Brain microvascular endothelial cell (primary cell): ENCODE measurements at regions not wholly inside any gene's neighbourhood (a gene's known extent, or its start where the extent isn't known, plus 50 kb on each side); places are given as distances from the start of the nearest gene placed in this dataset.
A peak's percentile ranks its signal among the peaks of the same experiment; 100 is the strongest.

ENCODE experiments used
- DNase-seq: peaks from one replicate; pipeline ENCODE4 v3.0.0-alpha.2; 2020
- H3K27ac ChIP-seq: fragments of 250-450 bp; sonication (Bioruptor Pico); 2 replicates; pipeline ENCODE4 v1.5.1; 2020; ENCODE audit warnings: mild to moderate bottlenecking, moderate library complexity
- H3K27me3 ChIP-seq: fragments of 250-450 bp; sonication (Bioruptor Pico); replicated peaks from 2 replicates; pipeline ENCODE4 v1.5.1; 2020; ENCODE audit warnings: mild to moderate bottlenecking
- H3K36me3 ChIP-seq: fragments of 250-450 bp; sonication (Bioruptor Pico); replicated peaks from 2 replicates; pipeline ENCODE4 v1.5.1; 2020; ENCODE audit warnings: mild to moderate bottlenecking
- H3K4me3 ChIP-seq: 2 replicates; pipeline ENCODE4 v1.5.1; 2011; ENCODE audit warnings: low read depth, mild to moderate bottlenecking, control low read depth, low read length, moderate library complexity
- in situ Hi-C: cut with HindIII; loops from 2 replicates; pipeline ENCODE4 v1.10.0; 2017; ENCODE audit warnings: low sequenced_read_pairs, low pct_ligation_motif_present
- TF ChIP-seq, protein P1 (sequence below): IDR thresholded peaks from 2 replicates; pipeline ENCODE4 v1.5.1; 2011; ENCODE audit warnings: low read depth, mild to moderate bottlenecking, moderate library complexity, low read length, control low read depth, inconsistent platforms; ENCODE audit errors: missing control alignments

GRCh38 chr3:159151130-159151529 is 349.3 kb downstream of the MFSD1 start:
- in situ Hi-C loops = no loop called here

DNA sequence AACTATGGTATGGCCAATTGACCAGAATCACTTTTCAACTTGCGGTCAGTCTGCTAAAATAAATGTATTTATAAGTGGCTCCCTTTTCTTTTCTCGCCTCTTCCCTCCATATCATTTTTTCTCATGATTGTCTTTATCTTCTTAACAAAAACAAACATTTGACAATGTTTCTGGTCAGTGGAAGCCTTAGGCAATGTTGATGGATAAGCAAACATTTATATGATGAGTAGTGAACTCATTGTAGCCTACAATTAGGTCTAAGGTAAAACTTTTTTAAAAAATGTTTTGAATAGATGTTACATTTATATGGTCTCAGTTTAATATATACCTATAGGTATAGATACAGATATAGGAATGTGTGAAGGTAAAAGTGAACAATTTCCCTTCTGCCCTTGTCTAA is 355.4 kb downstream of the MFSD1 start:
- no peak for DNase-seq
- Histone ChIP-seq H3K4me3 (no peak overlapping the region), H3K27ac (no peak overlapping the region), H3K36me3 (no peaks in the 10 kb centered on the region), H3K27me3 (no peaks in the 10 kb centered on the region)
- in situ Hi-C loops = no loop called here
- TF ChIP-seq, protein P1, sequence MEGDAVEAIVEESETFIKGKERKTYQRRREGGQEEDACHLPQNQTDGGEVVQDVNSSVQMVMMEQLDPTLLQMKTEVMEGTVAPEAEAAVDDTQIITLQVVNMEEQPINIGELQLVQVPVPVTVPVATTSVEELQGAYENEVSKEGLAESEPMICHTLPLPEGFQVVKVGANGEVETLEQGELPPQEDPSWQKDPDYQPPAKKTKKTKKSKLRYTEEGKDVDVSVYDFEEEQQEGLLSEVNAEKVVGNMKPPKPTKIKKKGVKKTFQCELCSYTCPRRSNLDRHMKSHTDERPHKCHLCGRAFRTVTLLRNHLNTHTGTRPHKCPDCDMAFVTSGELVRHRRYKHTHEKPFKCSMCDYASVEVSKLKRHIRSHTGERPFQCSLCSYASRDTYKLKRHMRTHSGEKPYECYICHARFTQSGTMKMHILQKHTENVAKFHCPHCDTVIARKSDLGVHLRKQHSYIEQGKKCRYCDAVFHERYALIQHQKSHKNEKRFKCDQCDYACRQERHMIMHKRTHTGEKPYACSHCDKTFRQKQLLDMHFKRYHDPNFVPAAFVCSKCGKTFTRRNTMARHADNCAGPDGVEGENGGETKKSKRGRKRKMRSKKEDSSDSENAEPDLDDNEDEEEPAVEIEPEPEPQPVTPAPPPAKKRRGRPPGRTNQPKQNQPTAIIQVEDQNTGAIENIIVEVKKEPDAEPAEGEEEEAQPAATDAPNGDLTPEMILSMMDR = no peak

More at GRCh38 chr3:159151130-159151529, 349.3 kb downstream of the MFSD1 start:
- H3K27ac ChIP-seq = no peak overlapping the region
- DNase-seq = no peak
- H3K27me3 ChIP-seq = no peaks in the 10 kb centered on the region
- no peaks in the 10 kb centered on the region for H3K36me3 ChIP-seq
- H3K4me3 ChIP-seq = no peak overlapping the region
- TF ChIP-seq, protein P1 = no peak

DNA sequence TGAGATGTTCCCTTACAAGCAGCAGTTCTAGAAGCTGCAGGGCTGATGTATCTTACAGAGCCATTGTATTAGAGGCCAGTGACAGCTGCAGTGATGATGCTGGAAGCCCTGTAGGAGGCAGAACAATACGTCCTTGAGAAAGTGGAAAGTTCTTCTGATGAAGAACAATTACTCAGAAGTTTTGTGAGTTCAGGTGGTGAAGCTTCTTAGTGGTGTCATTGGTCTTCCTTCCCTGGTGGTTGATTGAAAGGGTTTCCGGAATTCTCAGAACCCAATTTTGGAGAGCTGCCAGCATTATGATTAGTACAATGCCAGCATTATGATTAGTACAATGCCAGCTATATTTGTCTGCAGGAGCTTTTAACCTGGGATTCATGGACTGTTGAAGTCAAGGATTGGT is 356.4 kb downstream of the MFSD1 start:
- TF ChIP-seq, protein P1 = peak; percentile 59
- no peak for DNase-seq
- no peak overlapping the region for H3K4me3 ChIP-seq
- no peaks in the 10 kb centered on the region for H3K27me3 ChIP-seq
- in situ Hi-C loops = no loop called here
- H3K36me3 ChIP-seq = no peaks in the 10 kb centered on the region
- no peak overlapping the region for H3K27ac ChIP-seq

DNA sequence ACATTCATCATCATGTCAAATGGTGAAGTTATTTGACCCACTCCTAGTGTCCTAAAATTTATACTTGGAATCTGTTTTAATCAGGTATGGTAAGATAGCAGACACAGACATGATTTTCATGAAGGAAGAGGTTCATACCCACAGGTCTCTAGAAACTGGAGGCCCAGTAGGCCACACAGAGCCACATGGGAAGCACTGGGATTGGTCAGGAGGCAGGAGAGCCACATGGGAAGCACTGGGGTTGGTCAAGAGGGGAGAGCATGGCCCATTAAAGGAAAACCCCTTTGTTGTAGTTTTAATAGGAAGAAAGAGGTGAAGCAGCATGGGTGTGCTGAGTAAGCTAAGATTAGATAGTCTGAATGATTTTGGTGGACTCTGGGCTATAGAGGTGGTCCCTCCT is 356.9 kb downstream of the MFSD1 start:
- Histone ChIP-seq H3K4me3 (no peak overlapping the region), H3K27ac (no peak overlapping the region), H3K36me3 (no peaks in the 10 kb centered on the region), H3K27me3 (no peaks in the 10 kb centered on the region)
- in situ Hi-C loops = no loop called here
- DNase-seq = no peak
- TF ChIP-seq, protein P1 = no peak

DNA sequence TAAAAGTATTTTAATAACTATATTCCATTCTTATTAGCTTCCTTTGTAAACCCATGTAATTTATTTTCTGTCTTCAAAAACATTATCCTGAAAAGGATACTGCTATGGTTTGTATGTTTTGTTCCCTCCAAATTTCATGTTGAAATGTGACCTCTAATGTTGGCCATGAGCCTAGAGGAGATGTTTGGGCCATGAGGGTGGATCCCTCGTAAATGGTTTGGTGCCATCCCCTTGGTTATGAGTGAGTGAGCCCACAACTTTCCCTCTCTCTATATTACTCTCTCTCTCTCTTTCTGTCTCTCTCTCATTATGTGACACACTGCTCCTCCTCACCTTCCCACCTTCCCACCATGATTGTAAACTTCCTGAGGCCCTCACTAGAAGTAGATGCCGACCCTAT is 357.7 kb downstream of the MFSD1 start:
- no peak overlapping the region for H3K27ac ChIP-seq
- TF ChIP-seq, protein P1 = no peak
- DNase-seq = no peak
- in situ Hi-C loops = no loop called here
- no peaks in the 10 kb centered on the region for H3K36me3 ChIP-seq
- H3K4me3 ChIP-seq = no peak overlapping the region
- no peaks in the 10 kb centered on the region for H3K27me3 ChIP-seq

DNA sequence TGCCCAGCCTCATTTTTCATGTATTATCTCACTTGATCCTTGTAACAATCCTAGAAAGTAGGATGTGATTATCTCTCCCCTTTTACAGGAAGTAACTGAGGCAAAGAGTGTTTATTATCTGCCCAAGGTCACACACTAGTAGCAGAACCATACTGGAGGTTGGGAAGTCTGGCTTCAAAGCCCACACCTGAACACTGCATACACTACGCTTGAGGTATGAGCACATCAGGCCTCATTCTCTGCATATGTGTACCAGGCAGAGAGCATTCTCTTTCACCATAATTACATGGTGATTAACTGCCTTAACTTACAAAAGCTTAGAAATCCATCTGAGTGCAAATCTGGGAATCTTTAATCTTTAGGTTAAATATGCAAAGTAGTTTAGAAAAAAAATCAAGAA is 361.8 kb downstream of the MFSD1 start:
- Histone ChIP-seq H3K36me3 (no peaks in the 10 kb centered on the region), H3K4me3 (no peak overlapping the region), H3K27ac (no peak overlapping the region), H3K27me3 (no peaks in the 10 kb centered on the region)
- in situ Hi-C loops = no loop called here
- no peak for DNase-seq
- TF ChIP-seq, protein P1 = no peak
